ENCODE measurements at regions not wholly inside any gene's neighbourhood (a gene's known extent, or its start where the extent isn't known, plus 50 kb on each side); places are given as distances from the start of the nearest gene placed in this dataset.

GRCh38 chr5:145124806-145125205, 710.3 kb downstream of the PRELID2 start:
- TF ChIP-seq ONECUT2 (CRISPR knock-in tag; IDR thresholded peaks at IDR 0.05) (no peak), POLR2AphosphoS5 (IDR thresholded peaks at IDR 0.05; ENCODE audit: low read depth, low read length) (no peak), ZNF530 (CRISPR knock-in tag; IDR thresholded peaks at IDR 0.05; ENCODE audit: low read depth) (no peak), POLR2A (IDR thresholded peaks at IDR 0.05; ENCODE audit: insufficient read depth in 1 of 2, low read depth in 2 of 2, low read length in 2 of 2) (no peak), ZNF777 (CRISPR knock-in tag; IDR thresholded peaks at IDR 0.05) (no peak), ARID3A (IDR thresholded peaks at IDR 0.05; ENCODE audit: low read depth, low read length) (no peak), ATF6 (CRISPR knock-in tag; conservative IDR thresholded peaks at IDR 0.05) (no peak), TCF12 (IDR thresholded peaks at IDR 0.05) (no peak), TCF12 (CRISPR knock-in tag; IDR thresholded peaks at IDR 0.05) (no peak)
- TF ChIP-seq, protein P1, sequence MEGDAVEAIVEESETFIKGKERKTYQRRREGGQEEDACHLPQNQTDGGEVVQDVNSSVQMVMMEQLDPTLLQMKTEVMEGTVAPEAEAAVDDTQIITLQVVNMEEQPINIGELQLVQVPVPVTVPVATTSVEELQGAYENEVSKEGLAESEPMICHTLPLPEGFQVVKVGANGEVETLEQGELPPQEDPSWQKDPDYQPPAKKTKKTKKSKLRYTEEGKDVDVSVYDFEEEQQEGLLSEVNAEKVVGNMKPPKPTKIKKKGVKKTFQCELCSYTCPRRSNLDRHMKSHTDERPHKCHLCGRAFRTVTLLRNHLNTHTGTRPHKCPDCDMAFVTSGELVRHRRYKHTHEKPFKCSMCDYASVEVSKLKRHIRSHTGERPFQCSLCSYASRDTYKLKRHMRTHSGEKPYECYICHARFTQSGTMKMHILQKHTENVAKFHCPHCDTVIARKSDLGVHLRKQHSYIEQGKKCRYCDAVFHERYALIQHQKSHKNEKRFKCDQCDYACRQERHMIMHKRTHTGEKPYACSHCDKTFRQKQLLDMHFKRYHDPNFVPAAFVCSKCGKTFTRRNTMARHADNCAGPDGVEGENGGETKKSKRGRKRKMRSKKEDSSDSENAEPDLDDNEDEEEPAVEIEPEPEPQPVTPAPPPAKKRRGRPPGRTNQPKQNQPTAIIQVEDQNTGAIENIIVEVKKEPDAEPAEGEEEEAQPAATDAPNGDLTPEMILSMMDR (CRISPR knock-in tag; IDR thresholded peaks at IDR 0.05): no peak
- TF ChIP-seq, protein P2, sequence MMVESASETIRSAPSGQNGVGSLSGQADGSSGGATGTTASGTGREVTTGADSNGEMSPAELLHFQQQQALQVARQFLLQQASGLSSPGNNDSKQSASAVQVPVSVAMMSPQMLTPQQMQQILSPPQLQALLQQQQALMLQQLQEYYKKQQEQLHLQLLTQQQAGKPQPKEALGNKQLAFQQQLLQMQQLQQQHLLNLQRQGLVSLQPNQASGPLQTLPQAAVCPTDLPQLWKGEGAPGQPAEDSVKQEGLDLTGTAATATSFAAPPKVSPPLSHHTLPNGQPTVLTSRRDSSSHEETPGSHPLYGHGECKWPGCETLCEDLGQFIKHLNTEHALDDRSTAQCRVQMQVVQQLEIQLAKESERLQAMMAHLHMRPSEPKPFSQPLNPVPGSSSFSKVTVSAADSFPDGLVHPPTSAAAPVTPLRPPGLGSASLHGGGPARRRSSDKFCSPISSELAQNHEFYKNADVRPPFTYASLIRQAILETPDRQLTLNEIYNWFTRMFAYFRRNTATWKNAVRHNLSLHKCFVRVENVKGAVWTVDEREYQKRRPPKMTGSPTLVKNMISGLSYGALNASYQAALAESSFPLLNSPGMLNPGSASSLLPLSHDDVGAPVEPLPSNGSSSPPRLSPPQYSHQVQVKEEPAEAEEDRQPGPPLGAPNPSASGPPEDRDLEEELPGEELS (CRISPR knock-in tag; IDR thresholded peaks at IDR 0.05): no peak

Data from HepG2 (cell line).